ENCODE measurements at regions not wholly inside any gene's neighbourhood (a gene's known extent, or its start where the extent isn't known, plus 50 kb on each side); places are given as distances from the start of the nearest gene placed in this dataset.

DNA sequence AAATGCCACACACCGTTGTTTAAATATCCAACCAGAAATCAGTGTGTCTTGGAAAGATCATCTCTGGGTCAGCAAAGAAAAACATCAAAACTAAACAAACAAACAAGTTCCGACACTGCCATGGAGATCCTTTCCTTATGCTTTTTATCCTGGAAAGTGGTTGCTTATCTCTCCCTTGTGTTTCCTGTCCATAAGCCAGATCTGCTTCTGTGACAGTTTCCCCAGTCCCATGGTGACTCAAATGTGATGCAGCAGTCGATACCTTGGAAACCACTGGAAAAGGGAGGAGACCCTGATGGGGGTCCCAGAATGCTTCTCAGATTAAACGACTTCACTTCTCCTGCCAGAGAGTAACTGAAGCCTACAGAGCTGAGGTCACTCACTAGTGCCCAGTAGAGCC is 94.7 kb downstream of the DMRTA2 start:
- TF ChIP-seq EP300 (conservative IDR thresholded peaks at IDR 0.05; ENCODE audit: poor library complexity, severe bottlenecking) (no peak), EZH2 (IDR thresholded peaks at IDR 0.05; ENCODE audit: borderline replicate concordance, insufficient read depth, low read length, poor library complexity, severe bottlenecking) (no peak), SMC3 (conservative IDR thresholded peaks at IDR 0.05; ENCODE audit: poor library complexity) (no peak), POLR2AphosphoS5 (IDR thresholded peaks at IDR 0.05) (no peak)
- TF ChIP-seq, protein P1, sequence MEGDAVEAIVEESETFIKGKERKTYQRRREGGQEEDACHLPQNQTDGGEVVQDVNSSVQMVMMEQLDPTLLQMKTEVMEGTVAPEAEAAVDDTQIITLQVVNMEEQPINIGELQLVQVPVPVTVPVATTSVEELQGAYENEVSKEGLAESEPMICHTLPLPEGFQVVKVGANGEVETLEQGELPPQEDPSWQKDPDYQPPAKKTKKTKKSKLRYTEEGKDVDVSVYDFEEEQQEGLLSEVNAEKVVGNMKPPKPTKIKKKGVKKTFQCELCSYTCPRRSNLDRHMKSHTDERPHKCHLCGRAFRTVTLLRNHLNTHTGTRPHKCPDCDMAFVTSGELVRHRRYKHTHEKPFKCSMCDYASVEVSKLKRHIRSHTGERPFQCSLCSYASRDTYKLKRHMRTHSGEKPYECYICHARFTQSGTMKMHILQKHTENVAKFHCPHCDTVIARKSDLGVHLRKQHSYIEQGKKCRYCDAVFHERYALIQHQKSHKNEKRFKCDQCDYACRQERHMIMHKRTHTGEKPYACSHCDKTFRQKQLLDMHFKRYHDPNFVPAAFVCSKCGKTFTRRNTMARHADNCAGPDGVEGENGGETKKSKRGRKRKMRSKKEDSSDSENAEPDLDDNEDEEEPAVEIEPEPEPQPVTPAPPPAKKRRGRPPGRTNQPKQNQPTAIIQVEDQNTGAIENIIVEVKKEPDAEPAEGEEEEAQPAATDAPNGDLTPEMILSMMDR (IDR thresholded peaks at IDR 0.05; ENCODE audit: poor library complexity, severe bottlenecking): no peak
- TF ChIP-seq, protein P2, sequence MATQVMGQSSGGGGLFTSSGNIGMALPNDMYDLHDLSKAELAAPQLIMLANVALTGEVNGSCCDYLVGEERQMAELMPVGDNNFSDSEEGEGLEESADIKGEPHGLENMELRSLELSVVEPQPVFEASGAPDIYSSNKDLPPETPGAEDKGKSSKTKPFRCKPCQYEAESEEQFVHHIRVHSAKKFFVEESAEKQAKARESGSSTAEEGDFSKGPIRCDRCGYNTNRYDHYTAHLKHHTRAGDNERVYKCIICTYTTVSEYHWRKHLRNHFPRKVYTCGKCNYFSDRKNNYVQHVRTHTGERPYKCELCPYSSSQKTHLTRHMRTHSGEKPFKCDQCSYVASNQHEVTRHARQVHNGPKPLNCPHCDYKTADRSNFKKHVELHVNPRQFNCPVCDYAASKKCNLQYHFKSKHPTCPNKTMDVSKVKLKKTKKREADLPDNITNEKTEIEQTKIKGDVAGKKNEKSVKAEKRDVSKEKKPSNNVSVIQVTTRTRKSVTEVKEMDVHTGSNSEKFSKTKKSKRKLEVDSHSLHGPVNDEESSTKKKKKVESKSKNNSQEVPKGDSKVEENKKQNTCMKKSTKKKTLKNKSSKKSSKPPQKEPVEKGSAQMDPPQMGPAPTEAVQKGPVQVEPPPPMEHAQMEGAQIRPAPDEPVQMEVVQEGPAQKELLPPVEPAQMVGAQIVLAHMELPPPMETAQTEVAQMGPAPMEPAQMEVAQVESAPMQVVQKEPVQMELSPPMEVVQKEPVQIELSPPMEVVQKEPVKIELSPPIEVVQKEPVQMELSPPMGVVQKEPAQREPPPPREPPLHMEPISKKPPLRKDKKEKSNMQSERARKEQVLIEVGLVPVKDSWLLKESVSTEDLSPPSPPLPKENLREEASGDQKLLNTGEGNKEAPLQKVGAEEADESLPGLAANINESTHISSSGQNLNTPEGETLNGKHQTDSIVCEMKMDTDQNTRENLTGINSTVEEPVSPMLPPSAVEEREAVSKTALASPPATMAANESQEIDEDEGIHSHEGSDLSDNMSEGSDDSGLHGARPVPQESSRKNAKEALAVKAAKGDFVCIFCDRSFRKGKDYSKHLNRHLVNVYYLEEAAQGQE (IDR thresholded peaks at IDR 0.05; ENCODE audit: borderline replicate concordance): no peak
